HS-5 (cell line): ENCODE measurements at regions not wholly inside any gene's neighbourhood (a gene's known extent, or its start where the extent isn't known, plus 50 kb on each side); places are given as distances from the start of the nearest gene placed in this dataset.
"Not testable (repeated sequence)": the region's sequence is repeated elsewhere in the genome, so short reads cannot be mapped to it uniquely, and the experiment has no call there.

Experiments
- DNase-seq: peaks from one replicate; pipeline ENCODE4 v3.0.0-alpha.2; 2012; ENCODE audit warnings: low read depth

GRCh38 chr9:89941875-89942274, 337.1 kb downstream of the GADD45G start:
- DNase-seq: peak; percentile 74

- no peak for DNase-seq
These were observed 337.8 kb downstream of the GADD45G start for GRCh38 chr9:89942643-89943042.

DNA sequence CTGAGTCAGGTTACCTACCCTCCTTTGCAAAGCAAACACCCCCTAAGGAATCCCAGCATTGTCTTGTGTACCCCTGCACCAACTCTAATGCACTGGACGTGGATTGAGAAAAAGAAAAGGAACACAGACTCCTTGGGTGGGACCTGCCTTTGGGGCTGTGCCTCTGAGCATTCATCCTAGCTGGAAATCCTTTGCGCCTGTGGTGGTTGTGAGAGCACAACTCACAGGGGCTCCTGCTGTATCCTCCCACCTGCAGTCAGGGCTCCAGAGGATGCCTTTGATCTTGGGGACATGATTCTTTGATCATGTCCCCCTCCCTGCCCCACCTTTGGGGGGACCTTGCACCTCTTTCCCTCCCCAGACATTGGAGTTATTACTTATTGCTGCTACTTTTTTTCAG, 338.5 kb downstream of the GADD45G start:
- no peak for DNase-seq

DNA sequence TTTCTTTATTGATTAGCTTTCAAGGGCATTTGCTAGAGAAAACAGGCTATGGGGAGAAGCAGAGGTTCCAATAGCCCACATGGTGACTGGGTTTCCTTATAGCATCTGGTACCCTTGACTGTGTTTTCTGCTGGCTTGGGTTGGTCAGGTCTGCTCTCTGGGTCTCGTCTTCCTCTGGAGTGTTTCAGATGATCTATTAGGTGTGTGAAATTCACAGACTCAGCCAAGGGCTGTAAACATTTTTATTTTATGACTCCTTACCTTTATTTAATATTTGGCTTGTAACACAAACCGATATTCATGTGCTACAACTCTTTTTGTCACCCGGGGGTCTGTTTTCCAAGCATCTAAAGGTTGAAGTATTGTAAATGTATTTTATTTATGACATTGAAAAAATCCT, 338.9 kb downstream of the GADD45G start:
- no peak for DNase-seq

GRCh38 chr9:89945133-89945532, 340.3 kb downstream of the GADD45G start:
- no peak for DNase-seq

DNA sequence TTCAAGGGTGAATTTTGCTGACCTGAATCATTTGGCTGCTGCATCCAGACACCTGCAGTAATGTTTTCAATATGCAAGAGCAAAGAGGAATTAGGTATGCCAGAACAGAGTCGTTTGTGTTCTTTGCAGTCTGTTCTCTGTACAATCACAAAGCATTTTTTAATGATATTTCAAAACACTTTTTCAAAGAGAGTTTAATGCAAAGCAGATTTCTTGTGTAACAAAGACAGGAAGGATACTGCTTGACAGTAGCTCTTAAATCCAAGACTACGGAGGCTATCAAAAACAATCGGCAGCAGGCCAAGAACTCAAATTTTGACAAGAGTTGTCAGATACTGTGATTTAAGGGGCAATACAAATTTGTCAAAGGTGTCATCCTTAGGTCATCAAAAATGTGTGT, 341.9 kb downstream of the GADD45G start:
- no peak for DNase-seq

DNA sequence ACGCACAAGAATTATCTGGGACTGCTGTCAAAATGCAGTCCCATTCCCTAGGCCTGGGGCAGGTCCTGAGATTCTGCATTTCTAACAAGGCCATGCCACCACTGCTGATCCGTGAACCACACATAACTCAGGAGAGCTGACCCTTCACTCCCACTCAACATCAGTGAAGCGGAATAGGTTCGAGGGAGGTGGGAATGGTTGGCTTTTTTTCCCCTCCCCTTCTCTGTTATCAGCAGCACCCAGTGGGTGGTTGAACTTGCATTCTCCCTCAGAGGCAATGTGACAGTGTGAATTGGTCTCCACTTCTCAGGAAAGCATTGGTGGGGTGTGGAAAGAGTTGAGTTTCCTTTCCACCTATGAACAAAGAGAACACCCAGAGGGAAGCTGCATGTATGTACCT, 344.3 kb downstream of the GADD45G start:
- DNase-seq: no peak

DNA sequence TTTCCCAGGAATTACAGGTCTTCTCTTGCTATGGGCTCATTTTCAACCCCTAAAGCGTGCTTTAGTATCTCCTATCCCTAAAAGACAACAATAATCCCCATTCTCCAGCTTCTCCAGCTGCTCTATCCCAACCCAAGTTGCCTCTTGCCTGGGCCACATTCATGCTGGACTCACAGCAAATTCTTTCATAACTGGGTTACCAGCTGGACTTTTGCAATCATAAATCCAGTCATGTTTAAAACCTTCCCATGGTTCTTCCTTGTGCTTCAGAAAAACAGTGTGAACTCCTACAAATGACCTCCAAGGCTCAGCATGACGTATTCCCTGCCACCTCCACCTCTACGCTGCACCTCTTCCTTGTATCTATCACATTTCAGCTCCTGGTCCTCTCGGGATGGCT, 346.9 kb downstream of the GADD45G start:
- no peak for DNase-seq

DNA sequence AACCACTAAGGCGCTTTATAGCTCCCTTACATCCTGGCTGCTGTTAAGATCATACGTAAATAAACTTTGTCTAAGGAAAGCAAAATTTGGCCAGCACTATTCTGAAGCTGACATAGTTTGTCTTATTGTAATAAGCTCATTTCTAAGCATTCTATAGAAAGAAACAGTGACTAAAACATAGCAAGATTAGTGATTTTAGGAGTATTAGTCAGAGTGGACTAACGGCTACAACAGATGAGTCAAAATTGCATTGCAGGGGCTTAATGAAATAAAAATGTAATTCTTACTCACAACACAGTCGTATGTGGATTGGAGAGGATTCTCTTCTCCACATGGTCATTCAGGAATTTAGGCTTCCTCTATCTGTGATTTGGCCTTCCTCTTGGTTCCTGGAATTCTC, 347.6 kb downstream of the GADD45G start:
- DNase-seq: peak; percentile 73

GRCh38 chr9:89953263-89953662, 348.5 kb downstream of the GADD45G start:
- DNase-seq: not testable (repeated sequence)

DNA sequence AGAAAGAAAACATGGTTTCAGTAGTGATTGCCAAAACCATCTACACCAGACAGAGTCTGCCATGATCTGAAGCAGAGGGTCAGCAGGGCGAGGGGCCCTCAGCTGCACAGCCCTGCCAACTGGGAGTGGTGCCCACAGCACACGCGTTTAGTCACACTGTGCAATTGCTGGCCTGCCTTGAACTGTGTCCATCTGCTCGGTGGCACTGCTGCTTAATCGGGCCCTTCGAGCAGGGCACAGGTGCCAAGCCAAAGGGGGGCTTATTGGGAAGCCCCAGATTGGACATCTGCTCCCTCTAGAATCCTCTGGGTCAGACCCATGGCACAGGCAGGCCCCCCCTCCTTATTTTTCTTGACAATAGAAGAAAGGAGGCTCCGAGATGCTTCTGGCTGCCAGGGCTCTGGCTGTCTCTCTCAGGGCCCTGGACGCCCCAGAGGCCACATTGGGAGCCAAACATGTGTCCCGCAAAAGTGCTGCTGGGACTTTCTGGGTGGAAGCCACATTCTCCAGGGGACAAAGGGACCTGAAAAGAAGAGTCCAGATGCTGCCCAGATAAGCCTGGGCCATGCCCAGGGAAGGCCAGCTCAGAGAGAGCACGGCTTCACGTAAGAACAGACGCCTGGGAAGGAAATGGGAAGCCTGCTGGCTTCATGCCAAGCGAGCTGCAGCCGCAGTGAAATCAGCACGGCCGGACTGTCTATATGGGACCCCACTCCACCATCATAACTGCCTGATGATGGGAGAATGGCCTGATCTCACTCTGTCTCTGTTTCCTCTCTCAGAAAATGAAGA, 349.2 kb downstream of the GADD45G start:
- DNase-seq: no peak

DNA sequence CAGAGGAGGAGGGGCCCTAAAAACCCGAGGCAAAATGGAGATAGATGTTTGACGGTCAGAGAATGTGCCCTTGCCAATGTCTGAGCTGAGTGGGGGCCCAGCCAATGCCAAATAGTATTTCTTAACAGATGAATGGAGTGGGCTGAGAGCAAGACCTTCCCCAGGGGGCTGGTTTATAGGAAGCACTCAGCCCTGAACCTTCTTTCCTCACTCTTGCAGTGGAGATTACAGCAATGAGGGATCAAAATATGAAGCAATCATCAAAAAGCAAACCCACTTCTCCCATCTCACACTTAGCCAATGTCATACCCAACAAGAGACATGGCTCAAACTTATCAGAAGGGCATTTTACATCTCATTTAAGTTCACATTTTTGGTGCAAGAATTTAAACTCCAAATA, 350.3 kb downstream of the GADD45G start:
- DNase-seq: no peak

- no peak for DNase-seq
These were observed 350.8 kb downstream of the GADD45G start for GRCh38 chr9:89955626-89956025.

DNA sequence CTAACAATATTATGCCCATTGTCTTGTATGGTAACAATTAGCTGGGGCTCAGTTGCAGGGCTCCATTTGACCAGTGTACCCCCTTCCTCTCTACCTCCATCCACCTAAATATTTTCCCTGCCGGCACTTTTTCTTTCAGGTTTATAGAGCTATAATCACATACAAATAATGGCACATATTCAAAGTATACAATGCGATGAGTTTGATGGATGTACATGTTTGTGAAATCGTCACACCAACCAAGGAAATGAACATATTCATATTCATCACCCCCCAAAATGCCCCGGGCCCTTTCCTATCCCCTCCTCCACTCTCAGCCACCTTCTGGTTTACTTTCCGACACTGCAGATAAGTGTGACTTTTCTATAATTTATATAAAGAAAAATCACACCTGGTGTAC, 351.5 kb downstream of the GADD45G start:
- DNase-seq: no peak

DNA sequence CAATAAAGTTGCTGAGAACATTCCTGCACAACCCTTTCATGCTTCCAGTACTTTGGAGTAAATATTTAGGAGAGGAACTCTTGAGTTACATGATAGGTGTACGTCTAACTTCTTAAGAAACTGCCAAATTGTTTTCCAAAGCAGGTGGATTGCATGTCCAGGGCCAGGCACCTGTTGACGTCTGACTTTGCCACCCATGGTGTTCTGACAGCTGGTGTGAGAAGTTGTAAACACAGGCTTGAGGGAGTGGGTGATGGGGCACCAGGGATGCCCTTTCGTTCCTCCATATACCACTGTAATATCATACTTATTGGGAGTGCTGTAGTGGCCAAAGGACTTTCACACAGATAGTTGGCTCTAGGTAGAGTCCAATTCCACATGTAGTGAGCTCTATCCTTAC, 352.1 kb downstream of the GADD45G start:
- no peak for DNase-seq

DNA sequence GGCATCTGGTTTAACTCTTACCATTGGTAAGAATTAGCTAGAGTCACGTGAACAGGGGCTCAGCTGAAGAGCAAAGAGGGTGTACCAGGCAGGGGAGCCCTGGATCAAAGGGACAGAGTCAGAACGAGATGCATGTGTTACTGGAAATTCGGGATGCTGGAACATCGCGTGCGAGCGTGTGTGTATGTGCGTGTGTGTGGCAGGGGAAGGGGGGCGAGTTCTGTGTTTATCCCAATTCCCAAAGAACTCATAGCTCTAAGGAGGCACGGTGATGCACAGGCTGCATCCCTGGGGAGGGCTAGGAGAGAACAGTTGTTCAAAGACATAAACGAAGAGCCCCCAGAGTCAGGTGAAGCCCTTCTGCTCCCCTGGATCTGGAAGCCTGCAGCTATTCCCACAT, 353.3 kb downstream of the GADD45G start:
- no peak for DNase-seq

DNA sequence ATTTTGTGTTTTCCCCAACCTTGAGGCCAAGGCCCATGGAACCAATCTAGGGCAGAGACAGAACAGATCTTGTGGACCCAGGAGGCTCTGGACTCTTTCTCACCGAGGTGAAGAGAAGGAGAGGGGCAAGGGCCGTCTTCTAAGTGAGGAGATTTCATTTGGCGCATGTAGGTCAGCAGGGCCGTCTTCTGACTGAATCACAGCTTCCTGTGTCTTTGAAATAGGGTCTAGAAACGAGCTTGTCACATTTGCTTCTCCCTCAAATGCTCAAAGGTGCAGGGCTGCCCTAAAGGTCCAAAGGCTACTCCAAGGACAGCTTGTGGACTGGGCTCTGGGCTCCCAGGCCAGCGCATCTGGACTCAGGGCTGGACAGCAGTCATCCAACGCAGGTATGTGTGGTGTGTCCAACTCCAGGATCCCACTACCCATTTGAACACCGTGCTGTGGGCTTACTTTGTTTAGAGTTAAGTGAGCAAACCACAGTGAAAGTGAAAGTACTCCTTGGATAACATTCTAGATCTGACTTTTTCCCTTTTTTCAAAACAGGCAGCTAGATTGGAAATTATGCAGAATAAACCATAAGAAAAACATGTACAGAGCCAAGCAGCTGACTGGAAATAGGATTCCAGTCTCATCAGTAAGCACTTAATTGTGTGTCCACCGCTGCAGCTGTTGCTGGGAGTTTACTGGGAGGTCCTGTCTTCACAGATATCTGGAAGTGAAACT, 357.0 kb downstream of the GADD45G start:
- DNase-seq: no peak

GRCh38 chr9:89963280-89963679, 358.5 kb downstream of the GADD45G start:
- no peak for DNase-seq

- DNase-seq: no peak
These were observed 362.7 kb downstream of the GADD45G start for GRCh38 chr9:89967527-89967926.

DNA sequence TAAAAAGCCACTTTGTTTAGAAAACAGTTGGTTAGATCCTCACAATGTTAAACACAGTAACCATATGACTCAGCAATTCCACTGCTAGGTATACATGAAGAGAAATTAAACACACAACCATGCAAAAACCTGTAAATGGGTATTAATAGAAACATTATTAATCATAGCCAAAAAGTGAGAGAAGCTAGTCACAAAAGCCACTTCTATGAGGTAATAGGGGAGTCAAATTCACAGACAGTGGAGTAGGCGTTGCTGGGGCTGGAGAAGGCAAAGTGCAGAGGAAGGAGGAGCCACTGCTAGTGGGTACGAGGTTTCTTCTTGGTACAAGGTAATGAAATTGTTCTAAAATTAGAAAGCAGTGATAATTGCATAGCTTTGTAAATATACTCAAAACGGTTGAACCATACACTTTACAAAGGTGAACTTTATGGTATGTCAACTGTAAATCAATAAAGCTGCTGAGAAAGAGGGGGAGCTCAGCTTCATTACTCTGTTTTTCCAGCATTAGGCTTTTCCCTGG, 364.4 kb downstream of the GADD45G start:
- no peak for DNase-seq

DNA sequence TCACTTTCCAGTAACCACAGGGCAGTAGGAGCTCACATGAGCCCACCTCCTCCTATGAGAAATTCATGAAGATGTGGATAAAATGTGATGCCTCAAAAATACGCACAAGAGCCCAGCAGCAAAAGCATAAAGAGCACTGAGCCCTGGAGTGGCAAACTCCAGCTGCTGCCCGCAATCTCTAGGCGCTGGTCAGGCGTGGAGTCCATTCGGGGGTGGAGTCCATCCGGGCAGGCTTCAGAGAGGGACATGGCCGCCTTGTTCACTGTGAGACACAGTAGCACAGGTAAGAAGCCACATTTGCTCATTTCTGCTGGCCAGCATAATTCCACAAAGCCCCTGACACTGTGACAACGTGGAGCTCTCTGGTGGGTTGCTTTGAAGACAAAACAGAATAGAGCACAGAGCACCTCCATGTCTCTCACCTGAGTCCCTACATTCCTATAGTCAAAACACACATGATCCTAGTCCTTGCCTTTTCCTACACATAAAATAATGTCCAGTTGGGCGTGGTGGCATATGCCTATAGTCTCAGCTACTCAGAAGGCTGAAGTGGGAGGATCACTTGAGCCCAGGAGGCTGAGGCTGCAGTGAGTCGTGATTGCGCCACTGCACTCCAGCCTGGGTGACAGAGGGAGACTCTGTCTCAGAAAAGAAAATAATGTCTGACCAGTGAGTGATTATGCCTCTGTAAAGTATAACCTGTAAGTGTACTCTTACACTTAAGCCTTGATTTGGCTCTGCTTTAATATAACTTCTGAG, 365.2 kb downstream of the GADD45G start:
- DNase-seq: no peak

GRCh38 chr9:89970701-89971100, 365.9 kb downstream of the GADD45G start:
- no peak for DNase-seq

- DNase-seq: no peak
These were observed 367.7 kb downstream of the GADD45G start for GRCh38 chr9:89972535-89972934.
